HCT116 (cell line): ENCODE measurements at regions not wholly inside any gene's neighbourhood (a gene's known extent, or its start where the extent isn't known, plus 50 kb on each side); places are given as distances from the start of the nearest gene placed in this dataset.

Source experiments
- ATAC-seq: fragments of 200-7000 bp; cut with Tn5 transposase; 2 replicates; pipeline ENCODE4 v1.9.1; 2020; ENCODE audit warnings: mild to moderate bottlenecking, moderate library complexity
- BruUV-seq: library from RNA; stranded (reverse); fragments of 400-500 nt; replicated peaks from 2 replicates; lab custom pipeline; 2021; lab: Mats Ljungman, UMichigan
- CTCF ChIA-PET: fragments of 300-600 bp; sonication (Branson Sonifier 250); formaldehyde crosslinking; loops from one replicate; lab custom pipeline; 2021; ENCODE audit warnings: antibody characterized with exemption; lab: Charles Lee
- POLR2A ChIA-PET: fragments of 300-600, 350-600 bp; sonication (Branson Sonifier 250); formaldehyde crosslinking; loops from one replicate; lab custom pipeline; 2021; ENCODE audit warnings: antibody characterized with exemption; lab: Charles Lee
- RAD21 ChIA-PET, 2 experiments: fragments of 300-600 bp; sonication (Branson Sonifier 250); formaldehyde crosslinking; loops; one replicate each; lab custom pipeline; 2023; ENCODE audit warnings: low total read pairs in 2 of 2; ENCODE audit not compliant: uncharacterized antibody in 2 of 2, unreplicated experiment in 2 of 2, low non-redundant PET in 1 of 2; lab: Charles Lee
- DNase-seq: peaks from one replicate; pipeline ENCODE4 v3.0.0-alpha.2; 2010; ENCODE audit warnings: low read depth, low spot score
- H2AFZ ChIP-seq: fragments of 200-600 bp; shearing (Covaris generic), sonication (generic); 2 replicates; pipeline ENCODE4 v1.6.1; 2017; ENCODE audit warnings: low read depth, mixed run types, mixed read lengths, antibody characterized with exemption, low read length; ENCODE audit not compliant: poor library complexity, severe bottlenecking
- H3K27ac ChIP-seq: 2 replicates; pipeline ENCODE4 v1.5.1; 2012; ENCODE audit warnings: low read depth, low read length
- H3K27me3 ChIP-seq: fragments of 200-600 bp; sonication (generic); 2 replicates; pipeline ENCODE4 v1.6.1; 2016; ENCODE audit warnings: mixed run types, low read length, mixed read lengths; ENCODE audit not compliant: insufficient read depth
- H3K36me3 ChIP-seq, 2 experiments: fragments of 200-500 bp in 1 of 2; fragments of 200-600 bp in 1 of 2; sonication (Bioruptor generic) in 1 of 2; sonication (generic) in 1 of 2; 2 replicates each; pipeline versions ENCODE4 v1.5.1 to v1.6.1; 2014 to 2016; ENCODE audit warnings: low read length in 2 of 2, inconsistent platforms in 1 of 2, mixed read lengths in 1 of 2, mixed run types in 1 of 2; ENCODE audit not compliant: insufficient read depth in 2 of 2, control insufficient read depth in 1 of 2
- H3K4me1 ChIP-seq, 2 experiments: fragments of 200-600 bp in 1 of 2; sonication (generic) in 1 of 2; 2 replicates each; pipeline versions ENCODE4 v1.5.1 to v1.6.1; 2012 to 2017; ENCODE audit warnings: low read length in 2 of 2, inconsistent platforms in 1 of 2, mild to moderate bottlenecking in 1 of 2, mixed read lengths in 1 of 2, mixed run types in 1 of 2, moderate library complexity in 1 of 2; ENCODE audit not compliant: insufficient read depth in 2 of 2, control insufficient read depth in 1 of 2
- H3K4me2 ChIP-seq: fragments of 200-600 bp; sonication (generic); 2 replicates; pipeline ENCODE4 v1.6.1; 2017; ENCODE audit warnings: mixed run types, low read length, mixed read lengths
- H3K4me3 ChIP-seq, 2 experiments: fragments of 200-600 bp in 1 of 2; sonication (generic) in 1 of 2; replicated peaks in 1 of 2; 2 replicates each; pipeline ENCODE4 v1.5.1; 2011 to 2016; ENCODE audit warnings: low read length in 2 of 2, control low read depth in 1 of 2, low read depth in 1 of 2, mild to moderate bottlenecking in 1 of 2, mixed read lengths in 1 of 2, mixed run types in 1 of 2
- H3K79me2 ChIP-seq: fragments of 200-600 bp; sonication (generic); 2 replicates; pipeline ENCODE4 v1.6.1; 2017; ENCODE audit warnings: mild to moderate bottlenecking, mixed run types, low read length, moderate library complexity, mixed read lengths; ENCODE audit not compliant: insufficient read depth
- H3K9ac ChIP-seq: fragments of 200-600 bp; sonication (generic); 2 replicates; pipeline ENCODE4 v1.6.1; 2016; ENCODE audit warnings: low read length, mixed read lengths
- H3K9me2 ChIP-seq: fragments of 200-600 bp; sonication (generic), shearing (Covaris generic); 2 replicates; pipeline ENCODE4 v1.6.1; 2017; ENCODE audit warnings: mixed run types, mild to moderate bottlenecking, moderate library complexity; ENCODE audit not compliant: insufficient read depth
- H3K9me3 ChIP-seq, 2 experiments: fragments of 200-500 bp in 1 of 2; fragments of 200-600 bp in 1 of 2; sonication (Bioruptor generic) in 1 of 2; sonication (generic) in 1 of 2; 2 replicates each; pipeline ENCODE4 v1.6.1; 2014 to 2017; ENCODE audit warnings: low read length in 2 of 2, mixed read lengths in 2 of 2, inconsistent platforms in 1 of 2, low read depth in 1 of 2, mild to moderate bottlenecking in 1 of 2, mixed run types in 1 of 2, moderate library complexity in 1 of 2; ENCODE audit not compliant: control insufficient read depth in 1 of 2, insufficient read depth in 1 of 2
- H4K20me1 ChIP-seq: fragments of 200-600 bp; sonication (generic), shearing (Covaris generic); 2 replicates; pipeline ENCODE4 v1.6.1; 2017; ENCODE audit warnings: mixed run types, mild to moderate bottlenecking, moderate library complexity; ENCODE audit not compliant: insufficient read depth
- CBX3 ChIP-seq: IDR thresholded peaks from 2 replicates; pipeline ENCODE4 v1.6.1; 2012; ENCODE audit warnings: low read depth
- CEBPB ChIP-seq: IDR thresholded peaks from 2 replicates; pipeline ENCODE4 v1.6.1; 2012; ENCODE audit warnings: low read depth
- EGR1 ChIP-seq: IDR thresholded peaks from 2 replicates; pipeline ENCODE4 v1.6.1; 2012; ENCODE audit warnings: low read depth
- ELF1 ChIP-seq: IDR thresholded peaks from 2 replicates; pipeline ENCODE4 v1.6.1; 2012; ENCODE audit warnings: low read depth, borderline replicate concordance
- EZH2 ChIP-seq: fragments of 200-600 bp; sonication (generic); IDR thresholded peaks from 2 replicates; pipeline ENCODE4 v1.6.1; 2017; ENCODE audit warnings: antibody characterized with exemption, mixed run types
- EZH2phosphoT487 ChIP-seq: fragments of 200-600 bp; IDR thresholded peaks from 2 replicates; pipeline ENCODE4 v1.6.1; 2018; ENCODE audit warnings: antibody characterized with exemption, borderline replicate concordance
- FOSL1 ChIP-seq: IDR thresholded peaks from 2 replicates; pipeline ENCODE4 v1.6.1; 2012; ENCODE audit warnings: low read depth
- JUND ChIP-seq: IDR thresholded peaks from 2 replicates; pipeline ENCODE4 v1.6.1; 2012
- POLR2A ChIP-seq: IDR thresholded peaks from 2 replicates; pipeline ENCODE4 v1.7.0; 2011; ENCODE audit warnings: borderline replicate concordance; ENCODE audit not compliant: insufficient read depth, insufficient read length; ENCODE audit errors: extremely low read depth
- POLR2AphosphoS5 ChIP-seq: IDR thresholded peaks from 2 replicates; pipeline ENCODE4 v1.6.1; 2011; ENCODE audit warnings: mild to moderate bottlenecking, low read depth, low read length, moderate library complexity
- RAD21 ChIP-seq: IDR thresholded peaks from 2 replicates; pipeline ENCODE4 v1.6.1; 2012; ENCODE audit warnings: low read depth, mild to moderate bottlenecking
- SIN3A ChIP-seq: IDR thresholded peaks from 2 replicates; pipeline ENCODE4 v1.6.1; 2012; ENCODE audit warnings: low read depth
- SP1 ChIP-seq: IDR thresholded peaks from 2 replicates; pipeline ENCODE4 v1.6.1; 2012; ENCODE audit warnings: low read depth
- SRF ChIP-seq: IDR thresholded peaks from 2 replicates; pipeline ENCODE4 v1.6.1; 2012; ENCODE audit warnings: low read depth
- YY1 ChIP-seq: IDR thresholded peaks from 2 replicates; pipeline ENCODE4 v1.6.1; 2011; ENCODE audit warnings: low read length, low read depth, moderate library complexity, mild to moderate bottlenecking; ENCODE audit not compliant: insufficient replicate concordance; ENCODE audit errors: extremely low read depth
- ZFX ChIP-seq: fragments of 450-650 bp; IDR thresholded peaks from 2 replicates; pipeline ENCODE4 v1.6.1; 2017
- intact Hi-C: fragments of 100-400 bp; cut with micrococcal nuclease; formaldehyde crosslinking; loops from 2 replicates; pipeline ENCODE4 v1.10.0; 2022
- TF ChIP-seq, protein P1 (sequence below), 3 experiments: fragments of 200-600 bp in 1 of 3; sonication (generic) in 1 of 3; IDR thresholded peaks in 2 of 3; conservative IDR thresholded peaks in 1 of 3; 2 replicates each; pipeline ENCODE4 v1.5.1; 2012 to 2017; ENCODE audit warnings: low read depth in 2 of 3, low read length in 2 of 3, antibody characterized with exemption in 1 of 3, borderline replicate concordance in 1 of 3, control low read depth in 1 of 3, mild to moderate bottlenecking in 1 of 3, mixed read lengths in 1 of 3, mixed run types in 1 of 3, moderate library complexity in 1 of 3; ENCODE audit not compliant: insufficient read depth in 1 of 3
- TF ChIP-seq, protein P2 (sequence below): IDR thresholded peaks from 2 replicates; pipeline ENCODE4 v1.6.1; 2012
- TF ChIP-seq, protein P3 (sequence below): IDR thresholded peaks from 2 replicates; pipeline ENCODE4 v1.6.1; 2011; ENCODE audit warnings: mild to moderate bottlenecking, low read length, moderate library complexity; ENCODE audit not compliant: insufficient replicate concordance; ENCODE audit errors: extremely low read depth

DNA sequence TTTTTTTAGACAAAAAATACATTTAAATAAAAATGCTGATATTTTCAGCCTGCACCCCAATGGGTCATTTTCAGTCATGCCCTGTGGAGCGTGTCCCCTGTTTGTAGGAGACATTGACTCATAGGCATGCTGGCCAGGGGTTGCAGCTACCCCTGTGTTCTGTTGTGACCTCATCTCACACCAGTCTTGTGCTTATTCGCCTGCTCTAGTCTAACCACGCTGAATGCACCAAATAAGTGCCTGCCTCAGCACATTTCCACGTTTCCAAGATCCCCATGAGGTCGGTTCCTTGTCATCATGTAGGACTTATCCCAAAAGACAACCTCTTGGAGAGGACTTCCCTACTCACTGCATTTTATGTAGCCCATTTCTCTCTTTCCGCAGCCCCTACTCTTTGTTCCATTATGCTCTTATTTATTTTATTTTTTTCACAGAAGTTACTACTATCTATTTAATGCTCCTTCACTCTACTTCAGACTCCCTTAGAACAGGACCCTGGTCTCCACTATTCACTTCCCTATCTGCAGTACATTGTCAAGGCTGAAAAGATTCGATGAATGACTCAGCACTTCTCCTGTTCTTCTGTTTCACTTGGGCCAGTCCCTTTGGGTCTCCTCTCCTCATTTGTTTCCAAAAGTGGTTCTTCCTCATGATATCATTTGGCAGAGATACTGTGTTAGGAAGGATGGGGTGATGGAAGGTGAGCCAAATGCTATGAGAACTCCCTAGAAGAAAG lies 109.7 kb downstream of the MSL3 start:
- ChIA-PET POLR2A (no interaction called here), CTCF (no interaction called here), RAD21 (no interaction called here)
- no peak overlapping the region for H3K9ac ChIP-seq
- ATAC-seq (no peak), DNase-seq (no peak)
- no peak overlapping the region for H3K4me3 ChIP-seq
- no peaks in the 10 kb centered on the region for H3K79me2 ChIP-seq
- H4K20me1 ChIP-seq, result no peaks in the 10 kb centered on the region
- no peaks in the 10 kb centered on the region for H3K27me3 ChIP-seq
- TF ChIP-seq, protein P1, sequence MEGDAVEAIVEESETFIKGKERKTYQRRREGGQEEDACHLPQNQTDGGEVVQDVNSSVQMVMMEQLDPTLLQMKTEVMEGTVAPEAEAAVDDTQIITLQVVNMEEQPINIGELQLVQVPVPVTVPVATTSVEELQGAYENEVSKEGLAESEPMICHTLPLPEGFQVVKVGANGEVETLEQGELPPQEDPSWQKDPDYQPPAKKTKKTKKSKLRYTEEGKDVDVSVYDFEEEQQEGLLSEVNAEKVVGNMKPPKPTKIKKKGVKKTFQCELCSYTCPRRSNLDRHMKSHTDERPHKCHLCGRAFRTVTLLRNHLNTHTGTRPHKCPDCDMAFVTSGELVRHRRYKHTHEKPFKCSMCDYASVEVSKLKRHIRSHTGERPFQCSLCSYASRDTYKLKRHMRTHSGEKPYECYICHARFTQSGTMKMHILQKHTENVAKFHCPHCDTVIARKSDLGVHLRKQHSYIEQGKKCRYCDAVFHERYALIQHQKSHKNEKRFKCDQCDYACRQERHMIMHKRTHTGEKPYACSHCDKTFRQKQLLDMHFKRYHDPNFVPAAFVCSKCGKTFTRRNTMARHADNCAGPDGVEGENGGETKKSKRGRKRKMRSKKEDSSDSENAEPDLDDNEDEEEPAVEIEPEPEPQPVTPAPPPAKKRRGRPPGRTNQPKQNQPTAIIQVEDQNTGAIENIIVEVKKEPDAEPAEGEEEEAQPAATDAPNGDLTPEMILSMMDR (IDR thresholded peaks at IDR 0.05 in 2 of 3, conservative IDR thresholded peaks at IDR 0.05 in 1 of 3; ENCODE audit: borderline replicate concordance in 1 of 3, insufficient read depth in 1 of 3, low read depth in 2 of 3, low read length in 2 of 3), result no peak
- no peak for TF ChIP-seq SRF
- no peak for TF ChIP-seq ZFX
- TF ChIP-seq RAD21, result no peak
- TF ChIP-seq YY1, result no peak
- TF ChIP-seq EGR1, result no peak
- no peak for TF ChIP-seq POLR2AphosphoS5
- TF ChIP-seq CEBPB, result no peak
- no peak for TF ChIP-seq EZH2phosphoT487
- no peak for TF ChIP-seq EZH2
- no peak for TF ChIP-seq JUND
- no peak for TF ChIP-seq POLR2A
- no peak for TF ChIP-seq SIN3A
- TF ChIP-seq CBX3, result no peak
- TF ChIP-seq, protein P2, sequence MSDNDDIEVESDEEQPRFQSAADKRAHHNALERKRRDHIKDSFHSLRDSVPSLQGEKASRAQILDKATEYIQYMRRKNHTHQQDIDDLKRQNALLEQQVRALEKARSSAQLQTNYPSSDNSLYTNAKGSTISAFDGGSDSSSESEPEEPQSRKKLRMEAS, result no peak
- TF ChIP-seq, protein P3, sequence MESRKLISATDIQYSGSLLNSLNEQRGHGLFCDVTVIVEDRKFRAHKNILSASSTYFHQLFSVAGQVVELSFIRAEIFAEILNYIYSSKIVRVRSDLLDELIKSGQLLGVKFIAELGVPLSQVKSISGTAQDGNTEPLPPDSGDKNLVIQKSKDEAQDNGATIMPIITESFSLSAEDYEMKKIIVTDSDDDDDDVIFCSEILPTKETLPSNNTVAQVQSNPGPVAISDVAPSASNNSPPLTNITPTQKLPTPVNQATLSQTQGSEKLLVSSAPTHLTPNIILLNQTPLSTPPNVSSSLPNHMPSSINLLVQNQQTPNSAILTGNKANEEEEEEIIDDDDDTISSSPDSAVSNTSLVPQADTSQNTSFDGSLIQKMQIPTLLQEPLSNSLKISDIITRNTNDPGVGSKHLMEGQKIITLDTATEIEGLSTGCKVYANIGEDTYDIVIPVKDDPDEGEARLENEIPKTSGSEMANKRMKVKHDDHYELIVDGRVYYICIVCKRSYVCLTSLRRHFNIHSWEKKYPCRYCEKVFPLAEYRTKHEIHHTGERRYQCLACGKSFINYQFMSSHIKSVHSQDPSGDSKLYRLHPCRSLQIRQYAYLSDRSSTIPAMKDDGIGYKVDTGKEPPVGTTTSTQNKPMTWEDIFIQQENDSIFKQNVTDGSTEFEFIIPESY, result no peak
- no peak for TF ChIP-seq FOSL1
- TF ChIP-seq ELF1, result no peak
- TF ChIP-seq SP1, result no peak
- no peaks in the 10 kb centered on the region for H3K9me3 ChIP-seq
- intact Hi-C loops, result no loop called here
- BruUV-seq, result no TSS peak
- no peaks in the 10 kb centered on the region for H3K4me1 ChIP-seq
- no peaks in the 10 kb centered on the region for H3K9me2 ChIP-seq
- H2AFZ ChIP-seq, result no peak overlapping the region
- no peak overlapping the region for H3K4me2 ChIP-seq
- H3K27ac ChIP-seq, result no peak overlapping the region
- no peaks in the 10 kb centered on the region for H3K36me3 ChIP-seq
